NCI-H345 (cell line): ENCODE measurements at regions not wholly inside any gene's neighbourhood (a gene's known extent, or its start where the extent isn't known, plus 50 kb on each side); places are given as distances from the start of the nearest gene placed in this dataset.
"Not testable (repeated sequence)": the region's sequence is repeated elsewhere in the genome, so short reads cannot be mapped to it uniquely, and the experiment has no call there.

Experiments
- DNase-seq: peaks from one replicate; lab custom pipeline; 2025; lab: John Stamatoyannopoulos, UW

- peak; percentile 30 for DNase-seq
Measured at GRCh38 chr18:59848002-59848401, 51.8 kb upstream of the PMAIP1 start.

GRCh38 chr18:59847491-59847846, 52.3 kb upstream of the PMAIP1 start:
- DNase-seq: not testable (repeated sequence)

- DNase-seq: no peak
Measured at GRCh38 chr18:59846814-59847490, 52.8 kb upstream of the PMAIP1 start.

- no peak for DNase-seq
Measured at GRCh38 chr18:59842947-59843346, 56.8 kb upstream of the PMAIP1 start.

GRCh38 chr18:59839931-59840685, 59.7 kb upstream of the PMAIP1 start:
- no peak for DNase-seq

GRCh38 chr18:59839246-59839645, 60.5 kb upstream of the PMAIP1 start:
- no peak for DNase-seq

GRCh38 chr18:59837586-59837985, 62.2 kb upstream of the PMAIP1 start:
- DNase-seq: peak; percentile 59

GRCh38 chr18:59835605-59836379, 64.0 kb upstream of the PMAIP1 start:
- no peak for DNase-seq

- no peak for DNase-seq
Measured at GRCh38 chr18:59834267-59834666, 65.5 kb upstream of the PMAIP1 start.

- no peak for DNase-seq
Measured at GRCh38 chr18:59833785-59834184, 66.0 kb upstream of the PMAIP1 start.

GRCh38 chr18:59823596-59824195, 76.1 kb upstream of the PMAIP1 start:
- DNase-seq: peak; percentile 77

GRCh38 chr18:59822612-59823550, 76.9 kb upstream of the PMAIP1 start:
- no peak for DNase-seq

- no peak for DNase-seq
Measured at GRCh38 chr18:59821983-59822382, 77.8 kb upstream of the PMAIP1 start.

GRCh38 chr18:59820663-59821062, 79.1 kb upstream of the PMAIP1 start:
- no peak for DNase-seq

- no peak for DNase-seq
Measured at GRCh38 chr18:59818769-59819168, 81.0 kb upstream of the PMAIP1 start.

GRCh38 chr18:59814891-59815290, 84.9 kb upstream of the PMAIP1 start:
- DNase-seq: no peak

GRCh38 chr18:59813942-59814341, 85.9 kb upstream of the PMAIP1 start:
- DNase-seq: no peak

GRCh38 chr18:59810735-59811520, 88.9 kb upstream of the PMAIP1 start:
- DNase-seq: no peak

GRCh38 chr18:59810183-59810582, 89.6 kb upstream of the PMAIP1 start:
- DNase-seq: no peak

- no peak for DNase-seq
Measured at GRCh38 chr18:59802031-59802430, 97.8 kb upstream of the PMAIP1 start.

- DNase-seq: no peak
Measured at GRCh38 chr18:59801576-59801975, 98.2 kb upstream of the PMAIP1 start.
